IPS-18a (cell line): ENCODE measurements at regions not wholly inside any gene's neighbourhood (a gene's known extent, or its start where the extent isn't known, plus 50 kb on each side); places are given as distances from the start of the nearest gene placed in this dataset.
"Not testable (repeated sequence)": the region's sequence is repeated elsewhere in the genome, so short reads cannot be mapped to it uniquely, and the experiment has no call there.

ENCODE experiments used
- H3K27ac ChIP-seq: one replicate; pipeline ENCODE4 v1.5.1; 2013; ENCODE audit warnings: low read length
- H3K27me3 ChIP-seq: one replicate; pipeline ENCODE4 v1.6.1; 2013; ENCODE audit warnings: mild to moderate bottlenecking, low read length; ENCODE audit not compliant: control insufficient read depth, insufficient read depth
- H3K36me3 ChIP-seq: one replicate; pipeline ENCODE4 v1.6.1; 2013; ENCODE audit warnings: low read depth, low read length; ENCODE audit not compliant: control insufficient read depth
- H3K4me1 ChIP-seq: one replicate; pipeline ENCODE4 v1.6.1; 2013; ENCODE audit warnings: low read depth, low read length; ENCODE audit not compliant: control insufficient read depth
- H3K4me3 ChIP-seq: one replicate; pipeline ENCODE4 v1.5.1; 2013; ENCODE audit warnings: low read length
- H3K9ac ChIP-seq: one replicate; pipeline ENCODE4 v1.6.1; 2013; ENCODE audit warnings: mild to moderate bottlenecking, low read length, moderate library complexity
- H3K9me3 ChIP-seq: one replicate; pipeline ENCODE4 v1.6.1; 2013; ENCODE audit warnings: low read depth, low read length; ENCODE audit not compliant: control insufficient read depth

- Histone ChIP-seq H3K9ac (no peak overlapping the region), H3K36me3 (no peaks in the 10 kb centered on the region), H3K9me3 (peaks cover under 1% of the 10 kb centered on the region), H3K27me3 (no peaks in the 10 kb centered on the region), H3K4me1 (peaks cover 18% of the 10 kb centered on the region), H3K4me3 (no peak overlapping the region), H3K27ac (no peak overlapping the region)
Measured at GRCh38 chr10:125232841-125233240, 72.5 kb upstream of the CTBP2 start.

DNA sequence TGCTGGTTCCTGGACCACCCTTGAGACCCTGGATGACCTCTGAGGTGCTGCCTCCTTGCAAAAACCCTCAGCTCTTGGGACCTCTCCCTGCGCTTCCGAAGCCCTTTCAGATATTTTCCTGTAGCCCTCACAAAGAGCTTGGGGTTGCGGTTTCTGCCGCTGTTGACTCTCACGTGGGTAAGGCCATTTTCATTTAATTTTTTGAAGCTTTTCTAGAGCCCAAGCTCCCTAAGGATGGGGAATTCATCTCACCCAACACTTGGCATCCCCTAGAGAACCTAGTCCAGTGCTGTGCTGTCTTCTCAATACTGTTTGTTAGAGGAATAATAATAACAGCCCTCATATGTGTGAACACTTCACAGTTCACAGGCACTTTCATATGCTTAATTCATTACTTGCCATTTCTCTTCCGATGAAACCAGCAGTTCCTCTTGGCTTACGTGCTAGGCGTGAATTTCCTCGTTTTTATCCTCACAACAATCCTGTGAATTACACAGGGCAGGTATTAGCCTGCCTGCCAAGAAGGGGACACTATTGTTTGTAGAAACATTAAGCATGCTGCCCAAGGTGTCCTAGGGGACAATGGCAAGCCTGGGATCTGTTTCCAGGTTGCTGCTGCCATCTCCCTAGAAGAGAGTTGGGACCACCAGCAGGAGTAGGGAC is 71.6 kb upstream of the CTBP2 start:
- no peaks in the 10 kb centered on the region for H3K9me3 ChIP-seq
- peaks cover 18% of the 10 kb centered on the region for H3K4me1 ChIP-seq
- H3K27ac ChIP-seq, result no peak overlapping the region
- no peaks in the 10 kb centered on the region for H3K27me3 ChIP-seq
- no peak overlapping the region for H3K9ac ChIP-seq
- no peak overlapping the region for H3K4me3 ChIP-seq
- H3K36me3 ChIP-seq, result no peaks in the 10 kb centered on the region

- no peaks in the 10 kb centered on the region for H3K9me3 ChIP-seq
- H3K4me3 ChIP-seq, result no peak overlapping the region
- peaks cover 18% of the 10 kb centered on the region for H3K4me1 ChIP-seq
- no peak overlapping the region for H3K9ac ChIP-seq
- no peaks in the 10 kb centered on the region for H3K27me3 ChIP-seq
- H3K27ac ChIP-seq, result no peak overlapping the region
- H3K36me3 ChIP-seq, result no peaks in the 10 kb centered on the region
Measured at GRCh38 chr10:125231116-125231812, 70.9 kb upstream of the CTBP2 start.

DNA sequence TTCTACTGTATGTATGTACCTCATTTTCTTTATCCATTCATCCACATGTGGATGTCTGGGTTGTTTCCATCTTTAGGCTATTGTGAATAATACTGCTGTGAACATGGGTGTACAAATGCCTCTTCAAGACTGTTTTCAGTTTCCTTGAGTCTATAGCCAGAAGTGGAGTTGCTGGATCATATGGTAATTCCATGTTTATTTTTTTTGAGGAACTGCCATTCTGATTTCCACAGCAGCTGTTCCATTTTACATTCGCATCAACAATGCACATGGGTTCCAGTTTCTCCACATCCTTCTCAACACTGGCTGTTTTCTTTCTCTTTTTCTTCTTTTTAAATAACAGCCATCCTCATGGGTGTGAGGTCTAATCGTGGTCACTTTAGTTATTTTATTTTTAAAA is 69.9 kb upstream of the CTBP2 start:
- H3K4me1 ChIP-seq, result peaks cover 18% of the 10 kb centered on the region
- H3K27me3 ChIP-seq, result no peaks in the 10 kb centered on the region
- no peak overlapping the region for H3K9ac ChIP-seq
- no peaks in the 10 kb centered on the region for H3K36me3 ChIP-seq
- no peak overlapping the region for H3K27ac ChIP-seq
- H3K9me3 ChIP-seq, result no peaks in the 10 kb centered on the region
- H3K4me3 ChIP-seq, result no peak overlapping the region

- not testable (repeated sequence) for H3K4me3 ChIP-seq, H3K27ac ChIP-seq, H3K9ac ChIP-seq, H3K36me3 ChIP-seq, H3K27me3 ChIP-seq, H3K9me3 ChIP-seq
- peaks cover 12% of the 10 kb centered on the region for H3K4me1 ChIP-seq
Measured at GRCh38 chr10:125228245-125228940, 68.0 kb upstream of the CTBP2 start.

DNA sequence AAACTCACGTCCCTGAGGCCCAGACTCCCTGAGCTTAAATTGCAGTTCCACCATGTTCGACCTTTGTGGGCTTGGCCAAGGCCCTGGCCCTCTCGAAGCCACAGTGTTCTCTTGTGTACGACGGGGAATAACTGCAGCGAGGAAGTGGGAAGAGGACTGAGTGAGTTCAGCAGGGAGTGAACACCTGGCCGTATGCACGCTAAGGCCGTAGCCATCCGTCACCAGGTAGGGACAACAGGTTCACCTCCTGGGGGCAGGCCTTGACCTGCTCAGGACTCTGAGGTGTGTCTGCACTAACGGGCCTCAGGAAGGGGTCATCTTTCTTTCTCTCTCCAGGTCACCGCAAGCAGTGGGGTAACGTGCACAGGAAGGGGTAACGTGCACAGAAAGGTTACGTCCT is 67.2 kb upstream of the CTBP2 start:
- H3K9me3 ChIP-seq, result no peaks in the 10 kb centered on the region
- H3K27ac ChIP-seq, result no peak overlapping the region
- no peaks in the 10 kb centered on the region for H3K27me3 ChIP-seq
- H3K36me3 ChIP-seq, result no peaks in the 10 kb centered on the region
- H3K4me3 ChIP-seq, result no peak overlapping the region
- H3K4me1 ChIP-seq, result peaks cover 8% of the 10 kb centered on the region
- H3K9ac ChIP-seq, result no peak overlapping the region

GRCh38 chr10:125226823-125227222 is 66.5 kb upstream of the CTBP2 start:
- no peak overlapping the region for H3K27ac ChIP-seq
- H3K4me1 ChIP-seq, result peaks cover 8% of the 10 kb centered on the region
- no peaks in the 10 kb centered on the region for H3K9me3 ChIP-seq
- H3K4me3 ChIP-seq, result no peak overlapping the region
- no peak overlapping the region for H3K9ac ChIP-seq
- H3K27me3 ChIP-seq, result no peaks in the 10 kb centered on the region
- no peaks in the 10 kb centered on the region for H3K36me3 ChIP-seq

DNA sequence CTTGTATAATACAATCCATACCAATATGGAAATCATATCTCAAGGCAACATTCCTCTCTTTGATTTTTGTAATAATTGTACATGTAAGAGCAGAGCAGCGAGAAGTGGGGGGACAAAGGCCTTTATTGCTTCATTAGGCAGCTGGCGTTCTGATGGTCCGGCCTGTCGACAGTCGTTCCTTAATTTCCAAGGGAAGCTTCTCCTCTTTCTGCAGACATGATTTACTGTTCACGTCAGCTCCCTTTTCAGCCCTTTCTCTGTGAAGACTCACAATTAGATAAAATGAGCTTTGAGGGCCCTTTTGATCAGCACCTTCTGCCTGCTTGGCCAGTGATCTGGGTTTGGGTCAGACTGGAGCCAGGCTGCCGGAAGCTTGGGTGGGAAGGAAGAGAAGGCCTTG is 65.6 kb upstream of the CTBP2 start:
- Histone ChIP-seq H3K4me3 (no peak overlapping the region), H3K27me3 (no peaks in the 10 kb centered on the region), H3K4me1 (peaks cover 8% of the 10 kb centered on the region), H3K36me3 (no peaks in the 10 kb centered on the region), H3K9me3 (no peaks in the 10 kb centered on the region), H3K9ac (no peak overlapping the region), H3K27ac (no peak overlapping the region)

GRCh38 chr10:125225051-125225450 is 64.7 kb upstream of the CTBP2 start:
- Histone ChIP-seq H3K36me3 (no peaks in the 10 kb centered on the region), H3K4me3 (no peak overlapping the region), H3K27ac (no peak overlapping the region), H3K9ac (no peak overlapping the region), H3K9me3 (no peaks in the 10 kb centered on the region), H3K4me1 (peaks cover 8% of the 10 kb centered on the region), H3K27me3 (no peaks in the 10 kb centered on the region)

DNA sequence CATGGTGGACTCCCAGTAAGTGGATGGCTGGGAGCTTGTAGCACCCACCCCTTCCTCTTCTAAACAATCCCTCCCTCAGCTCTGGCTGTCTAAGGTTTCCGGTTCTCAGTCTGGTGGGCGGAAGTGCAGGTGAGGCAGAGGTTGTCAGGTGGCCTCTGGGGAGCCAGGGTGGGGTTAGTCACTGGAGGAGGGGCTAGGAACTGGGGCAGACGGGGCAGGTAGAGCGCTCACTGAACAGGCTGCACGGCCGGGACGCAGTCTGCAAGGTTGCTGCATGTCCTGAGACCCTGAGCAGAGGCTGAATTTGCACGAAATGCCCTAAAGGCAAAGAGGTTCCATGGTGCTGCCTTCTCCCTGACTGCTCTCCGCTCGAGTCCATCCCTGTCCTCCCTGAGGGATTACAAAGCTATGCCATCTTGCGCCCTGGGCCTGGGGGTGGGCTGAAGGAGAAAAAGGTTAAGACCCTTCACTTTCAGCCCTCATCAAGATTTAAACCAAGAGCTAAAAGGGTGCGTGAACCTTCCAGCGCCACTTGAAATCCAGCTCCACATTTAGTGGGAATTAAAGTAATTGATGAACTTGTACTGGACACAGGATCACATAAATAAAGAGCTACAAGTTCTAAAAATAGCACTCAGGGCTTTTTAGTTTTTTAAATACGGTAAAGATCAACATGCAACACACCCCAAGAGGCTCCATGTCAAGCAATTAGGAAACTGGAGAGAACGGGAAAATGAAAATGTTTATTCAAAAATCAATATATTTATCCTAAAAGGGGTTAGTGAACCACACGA is 62.3 kb upstream of the CTBP2 start:
- Histone ChIP-seq H3K36me3 (no peaks in the 10 kb centered on the region), H3K4me1 (no peaks in the 10 kb centered on the region), H3K27ac (no peak overlapping the region), H3K4me3 (no peak overlapping the region), H3K9ac (no peak overlapping the region), H3K9me3 (no peaks in the 10 kb centered on the region), H3K27me3 (no peaks in the 10 kb centered on the region)

- no peak overlapping the region for H3K9ac ChIP-seq
- no peak overlapping the region for H3K4me3 ChIP-seq
- H3K27ac ChIP-seq, result no peak overlapping the region
- H3K4me1 ChIP-seq, result no peaks in the 10 kb centered on the region
- H3K36me3 ChIP-seq, result no peaks in the 10 kb centered on the region
- no peaks in the 10 kb centered on the region for H3K27me3 ChIP-seq
- H3K9me3 ChIP-seq, result no peaks in the 10 kb centered on the region
Measured at GRCh38 chr10:125221716-125222115, 61.4 kb upstream of the CTBP2 start.
